BE2C (cell line): ENCODE measurements at regions not wholly inside any gene's neighbourhood (a gene's known extent, or its start where the extent isn't known, plus 50 kb on each side); places are given as distances from the start of the nearest gene placed in this dataset.
"Not testable (repeated sequence)": the region's sequence is repeated elsewhere in the genome, so short reads cannot be mapped to it uniquely, and the experiment has no call there.

ENCODE experiments used
- DNase-seq: peaks from one replicate; pipeline ENCODE4 v3.0.0-alpha.2; 2020
- H3K27me3 ChIP-seq: fragments of 250-450 bp; sonication (Bioruptor Pico); 2 replicates; pipeline ENCODE4 v1.5.1; 2020; ENCODE audit warnings: mild to moderate bottlenecking
- H3K36me3 ChIP-seq: fragments of 250-450 bp; sonication (Bioruptor Pico); 2 replicates; pipeline ENCODE4 v1.5.1; 2020; ENCODE audit warnings: mild to moderate bottlenecking
- H3K4me1 ChIP-seq: fragments of 250-450 bp; sonication (Bioruptor Pico); 2 replicates; pipeline ENCODE4 v1.5.1; 2020
- H3K4me3 ChIP-seq: 2 replicates; pipeline ENCODE4 v1.5.1; 2011; ENCODE audit warnings: low read depth, low read length
- H3K9me3 ChIP-seq: fragments of 250-450 bp; sonication (Bioruptor Pico); 2 replicates; pipeline ENCODE4 v1.5.1; 2020
- CTCF ChIP-seq: IDR thresholded peaks from 2 replicates; pipeline ENCODE4 v1.5.1; 2012; ENCODE audit warnings: mild to moderate bottlenecking, low read depth, low read length

- DNase-seq, result no peak
- H3K36me3 ChIP-seq, result no peaks in the 10 kb centered on the region
- peaks cover 28% of the 10 kb centered on the region for H3K27me3 ChIP-seq
- no peaks in the 10 kb centered on the region for H3K9me3 ChIP-seq
- H3K4me3 ChIP-seq, result no peak overlapping the region
- no peak for TF ChIP-seq CTCF
- H3K4me1 ChIP-seq, result no peaks in the 10 kb centered on the region
Measured at GRCh38 chr13:44051918-44052675, 172.4 kb downstream of the LACC1 start.

- Histone ChIP-seq H3K4me3 (no peak overlapping the region), H3K9me3 (no peaks in the 10 kb centered on the region), H3K27me3 (peaks cover 23% of the 10 kb centered on the region), H3K4me1 (no peaks in the 10 kb centered on the region), H3K36me3 (no peaks in the 10 kb centered on the region)
- no peak for TF ChIP-seq CTCF
- no peak for DNase-seq
Measured at GRCh38 chr13:44052780-44053184, 173.1 kb downstream of the LACC1 start.

- Histone ChIP-seq H3K4me1 (no peaks in the 10 kb centered on the region), H3K4me3 (no peak overlapping the region), H3K36me3 (no peaks in the 10 kb centered on the region), H3K9me3 (no peaks in the 10 kb centered on the region), H3K27me3 (peaks cover 18% of the 10 kb centered on the region)
- TF ChIP-seq CTCF, result no peak
- DNase-seq, result no peak
Measured at GRCh38 chr13:44053208-44053607, 173.5 kb downstream of the LACC1 start.

- no peaks in the 10 kb centered on the region for H3K9me3 ChIP-seq
- H3K4me3 ChIP-seq, result no peak overlapping the region
- no peak for DNase-seq
- peaks cover 13% of the 10 kb centered on the region for H3K27me3 ChIP-seq
- H3K36me3 ChIP-seq, result no peaks in the 10 kb centered on the region
- H3K4me1 ChIP-seq, result no peaks in the 10 kb centered on the region
- TF ChIP-seq CTCF, result no peak
Measured at GRCh38 chr13:44054525-44054924, 174.8 kb downstream of the LACC1 start.

- not testable (repeated sequence) for H3K36me3 ChIP-seq, H3K4me1 ChIP-seq, DNase-seq, H3K9me3 ChIP-seq, H3K27me3 ChIP-seq, H3K4me3 ChIP-seq
Measured at GRCh38 chr13:44055681-44056080, 176.0 kb downstream of the LACC1 start.

GRCh38 chr13:44058067-44058466 lies 178.4 kb downstream of the LACC1 start:
- H3K4me1 ChIP-seq, result no peaks in the 10 kb centered on the region
- DNase-seq, result no peak
- H3K27me3 ChIP-seq, result peaks cover 3% of the 10 kb centered on the region
- TF ChIP-seq CTCF, result no peak
- no peaks in the 10 kb centered on the region for H3K9me3 ChIP-seq
- no peak overlapping the region for H3K4me3 ChIP-seq
- H3K36me3 ChIP-seq, result no peaks in the 10 kb centered on the region
